IPS-18c (cell line): ENCODE measurements at regions not wholly inside any gene's neighbourhood (a gene's known extent, or its start where the extent isn't known, plus 50 kb on each side); places are given as distances from the start of the nearest gene placed in this dataset.

Experiments used
- H3K4me3 ChIP-seq: 2 replicates; pipeline ENCODE4 v1.7.0; 2013; ENCODE audit warnings: low read depth, mild to moderate bottlenecking, low read length, moderate library complexity; ENCODE audit not compliant: insufficient read depth
- H3K9me3 ChIP-seq: one replicate; pipeline ENCODE4 v1.6.1; 2013; ENCODE audit warnings: mild to moderate bottlenecking, low read length, moderate library complexity; ENCODE audit not compliant: control insufficient read depth, insufficient read depth

DNA sequence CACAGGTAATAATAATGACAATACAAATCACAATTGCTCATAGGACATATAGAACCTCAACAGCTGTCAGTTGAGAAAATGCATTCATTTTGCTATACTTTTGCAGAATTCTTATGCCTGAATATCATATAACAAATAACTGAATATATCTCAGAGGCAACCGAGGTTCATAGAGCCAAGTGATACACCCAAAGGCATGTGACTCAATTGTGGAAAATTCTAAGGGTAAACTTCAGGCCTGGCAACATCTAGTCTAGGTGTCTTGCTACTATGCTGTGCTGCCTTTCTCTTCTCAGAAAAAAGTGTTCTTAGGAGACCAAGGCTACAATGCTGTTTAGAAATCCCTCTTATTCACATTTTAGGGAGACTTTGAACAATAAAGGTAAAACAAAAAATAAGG lies 270.7 kb downstream of the BAMBI start:
- H3K4me3 ChIP-seq: no peak overlapping the region
- no peaks in the 10 kb centered on the region for H3K9me3 ChIP-seq

DNA sequence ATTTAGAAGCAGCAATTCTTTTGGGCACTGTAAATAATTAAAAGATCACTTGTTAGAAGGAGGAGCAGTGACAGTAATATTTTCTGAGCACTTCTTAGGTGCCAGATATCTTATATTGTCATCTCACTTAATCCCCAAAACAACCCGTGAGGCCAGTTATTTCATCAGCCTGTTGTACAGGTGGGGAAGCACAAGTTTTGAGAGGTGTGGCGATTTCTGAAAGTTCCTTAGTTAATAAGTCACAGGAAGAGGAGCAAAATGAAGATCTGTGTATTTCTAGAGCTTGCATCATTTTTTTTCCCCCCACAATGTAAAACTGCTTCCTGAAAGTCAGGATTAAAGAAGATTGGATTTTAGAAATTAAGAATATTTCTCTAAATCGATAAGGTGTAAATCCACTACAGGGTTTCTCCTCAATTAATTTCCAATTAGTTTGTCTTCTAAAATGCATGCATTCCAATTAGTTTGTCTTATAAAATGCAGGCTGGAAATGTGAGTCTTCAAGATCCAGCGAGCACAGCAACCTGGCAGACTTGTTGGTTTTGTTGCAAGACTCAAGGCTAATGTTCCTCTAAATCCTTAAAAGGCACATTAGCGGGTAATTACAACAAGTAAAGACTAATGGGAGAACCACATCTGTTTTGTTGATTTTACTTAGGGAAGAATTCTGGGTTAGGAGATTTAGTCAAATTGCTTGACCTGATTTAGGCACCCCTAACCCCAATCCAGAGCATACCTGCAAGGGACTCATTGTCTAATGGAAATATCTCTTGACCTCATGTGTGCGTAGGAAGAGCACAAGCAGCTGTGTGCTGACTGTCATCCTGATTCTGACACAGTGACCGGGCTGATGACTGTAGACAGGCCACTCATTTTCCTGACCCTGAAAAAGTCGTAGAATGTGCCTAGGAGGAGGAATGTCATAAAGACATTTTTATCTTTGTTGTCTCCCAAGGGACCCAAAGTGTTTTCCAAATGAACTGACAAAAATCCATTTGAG lies 272.0 kb downstream of the BAMBI start:
- Histone ChIP-seq H3K4me3 (no peak overlapping the region), H3K9me3 (no peaks in the 10 kb centered on the region)

DNA sequence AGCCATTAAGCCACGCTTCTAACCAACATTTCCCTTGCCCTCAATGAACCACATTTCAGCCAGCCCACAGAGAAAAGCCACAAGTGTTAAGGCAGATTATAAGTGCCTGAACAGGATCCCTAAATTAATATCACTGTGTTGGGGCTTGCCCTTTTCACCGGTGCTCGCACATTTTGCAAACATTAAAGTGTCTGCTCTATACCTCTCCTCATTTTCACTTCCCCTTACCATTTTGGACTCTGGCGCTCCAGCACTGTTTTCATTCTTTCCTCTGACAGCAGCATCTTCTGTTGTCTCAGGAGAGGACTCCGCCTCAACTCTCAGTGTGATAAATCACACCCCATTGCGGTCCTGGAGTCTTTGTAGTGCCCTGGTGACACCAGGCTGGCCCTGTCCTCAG lies 274.2 kb downstream of the BAMBI start:
- H3K9me3 ChIP-seq: no peaks in the 10 kb centered on the region
- no peak overlapping the region for H3K4me3 ChIP-seq

DNA sequence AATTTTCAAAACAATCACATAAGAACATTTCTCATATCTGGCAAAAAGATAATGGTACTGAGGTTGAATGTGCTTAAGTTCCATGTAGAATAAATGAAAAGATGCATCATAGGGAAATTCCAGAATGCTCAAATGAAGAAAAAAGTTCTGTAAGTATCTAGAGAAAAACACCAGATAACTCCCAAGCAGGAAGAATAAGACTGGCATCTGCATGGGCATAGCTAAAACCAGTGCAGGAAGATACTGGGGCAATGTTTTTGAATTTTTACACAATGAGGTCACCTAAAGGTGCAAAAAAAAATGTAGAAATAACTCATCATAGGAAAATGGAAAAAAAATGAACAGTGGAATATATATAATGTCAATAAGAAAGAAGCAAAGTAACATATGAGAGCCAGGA lies 275.2 kb downstream of the BAMBI start:
- Histone ChIP-seq H3K9me3 (no peaks in the 10 kb centered on the region), H3K4me3 (no peak overlapping the region)

DNA sequence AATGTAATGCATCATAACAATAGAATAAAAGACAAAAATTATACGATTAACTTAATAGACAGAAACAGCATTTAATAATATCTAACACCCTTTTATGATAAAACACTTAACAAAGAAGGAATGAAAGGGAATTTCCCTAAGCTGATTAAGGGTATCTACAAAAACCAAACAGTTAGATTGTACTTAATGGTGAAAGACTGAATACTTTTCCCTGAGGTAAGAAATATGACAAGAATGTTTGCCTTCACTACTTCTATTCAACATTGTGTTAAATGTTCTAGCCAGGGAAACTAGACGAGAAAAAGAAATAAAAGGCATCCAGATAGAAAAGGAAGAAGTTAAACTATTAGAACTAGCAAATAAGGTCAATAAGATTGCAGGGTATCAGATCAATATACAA lies 276.9 kb downstream of the BAMBI start:
- Histone ChIP-seq H3K9me3 (no peaks in the 10 kb centered on the region), H3K4me3 (no peak overlapping the region)

DNA sequence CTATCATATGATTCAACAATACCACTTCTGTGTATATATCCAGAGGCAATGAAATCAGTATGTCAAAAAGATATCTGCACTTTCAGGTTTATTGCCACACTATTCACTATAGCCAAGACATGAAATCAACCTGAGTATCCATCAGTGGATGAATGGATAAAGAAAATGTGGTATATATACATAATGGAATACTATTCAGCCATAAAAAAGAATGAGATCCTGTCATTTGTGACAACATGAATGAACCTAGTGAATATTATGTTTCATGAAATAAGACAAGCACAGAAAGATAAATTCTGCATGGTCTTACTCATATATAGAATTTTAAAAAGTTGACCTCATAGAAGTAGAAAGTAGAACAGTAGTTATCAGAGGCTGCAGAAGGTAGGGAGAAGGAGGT lies 281.1 kb downstream of the BAMBI start:
- Histone ChIP-seq H3K9me3 (no peaks in the 10 kb centered on the region), H3K4me3 (no peak overlapping the region)

DNA sequence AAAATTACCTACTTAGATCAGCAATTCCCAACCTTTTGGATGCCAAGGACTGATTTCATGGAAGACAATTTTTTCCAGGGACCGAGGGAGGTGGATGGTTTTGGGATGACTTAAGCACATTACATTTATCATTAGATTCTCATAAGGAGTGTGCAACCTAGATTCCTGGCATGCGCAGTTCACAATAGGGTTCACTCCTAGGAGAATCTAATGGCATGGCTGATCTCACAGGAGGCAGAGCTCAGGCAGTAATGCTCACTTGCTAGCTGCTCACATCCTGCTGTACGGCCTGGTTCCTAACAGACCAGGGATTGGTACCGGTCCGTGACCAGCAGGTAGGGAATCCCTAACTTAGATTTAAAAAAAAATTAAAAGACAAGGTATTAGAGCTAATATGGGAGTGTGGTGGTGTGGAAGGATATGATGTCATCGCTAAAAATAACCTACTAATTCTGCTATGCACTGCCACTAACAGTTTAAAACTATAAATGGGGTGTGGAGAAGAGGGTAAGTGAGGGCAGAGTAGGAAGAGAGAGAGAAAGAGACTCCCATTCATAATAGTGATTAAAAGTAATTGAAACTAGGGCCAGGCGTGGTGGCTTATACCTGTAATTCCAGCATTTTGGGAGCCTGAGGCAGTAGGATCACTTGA lies 282.7 kb downstream of the BAMBI start:
- no peak overlapping the region for H3K4me3 ChIP-seq
- no peaks in the 10 kb centered on the region for H3K9me3 ChIP-seq

DNA sequence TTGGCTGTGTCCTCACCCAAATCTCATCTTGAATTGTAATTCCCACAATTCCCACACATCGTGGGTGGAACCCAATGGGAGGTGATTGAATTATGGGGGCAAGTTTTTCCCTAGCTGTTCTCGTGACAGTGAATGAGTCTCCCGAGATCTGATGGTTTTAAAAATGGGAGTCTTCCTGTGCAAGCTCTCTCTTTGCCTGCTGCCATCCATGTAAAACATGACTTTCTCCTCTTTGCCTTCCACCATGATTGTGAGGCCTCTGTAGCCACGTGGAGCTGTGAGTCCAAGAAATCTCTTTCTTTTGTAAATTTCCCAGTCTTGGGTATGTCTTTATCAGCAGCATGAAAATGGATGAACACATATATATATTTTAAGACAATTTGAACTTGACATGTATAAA lies 285.4 kb downstream of the BAMBI start:
- H3K9me3 ChIP-seq: no peaks in the 10 kb centered on the region
- H3K4me3 ChIP-seq: no peak overlapping the region

DNA sequence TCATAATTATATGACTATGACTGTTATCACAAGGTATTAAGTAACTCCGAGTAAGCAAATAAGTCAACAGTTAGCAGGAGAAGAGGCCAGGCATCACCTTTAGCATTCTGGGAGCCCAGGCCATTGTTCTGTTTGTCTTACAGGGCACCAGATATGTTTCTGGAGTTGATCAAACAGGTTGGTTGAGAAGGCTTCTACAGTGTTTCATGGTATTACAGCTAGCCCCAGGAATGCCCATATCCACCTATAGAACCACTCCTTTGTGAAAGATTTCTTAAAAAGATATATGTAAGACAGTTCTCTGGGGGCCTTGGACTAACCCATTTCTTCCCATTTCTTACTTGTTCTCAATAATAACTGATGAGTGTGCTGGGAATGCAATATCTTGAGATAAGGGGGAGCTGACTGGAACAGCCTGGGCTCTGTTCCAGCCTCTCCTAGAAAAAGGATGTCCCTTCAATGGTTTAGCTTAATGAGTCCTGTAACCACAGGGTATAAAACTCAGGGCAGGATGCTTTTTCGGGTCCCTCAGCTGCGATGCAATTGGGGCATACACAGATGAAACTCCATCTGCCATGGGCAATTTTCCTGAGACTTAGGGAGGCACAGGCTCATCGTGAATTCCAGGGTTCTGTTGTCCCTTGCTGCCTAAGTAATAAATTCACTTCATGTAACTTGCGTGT lies 286.4 kb downstream of the BAMBI start:
- H3K4me3 ChIP-seq: no peak overlapping the region
- no peaks in the 10 kb centered on the region for H3K9me3 ChIP-seq

DNA sequence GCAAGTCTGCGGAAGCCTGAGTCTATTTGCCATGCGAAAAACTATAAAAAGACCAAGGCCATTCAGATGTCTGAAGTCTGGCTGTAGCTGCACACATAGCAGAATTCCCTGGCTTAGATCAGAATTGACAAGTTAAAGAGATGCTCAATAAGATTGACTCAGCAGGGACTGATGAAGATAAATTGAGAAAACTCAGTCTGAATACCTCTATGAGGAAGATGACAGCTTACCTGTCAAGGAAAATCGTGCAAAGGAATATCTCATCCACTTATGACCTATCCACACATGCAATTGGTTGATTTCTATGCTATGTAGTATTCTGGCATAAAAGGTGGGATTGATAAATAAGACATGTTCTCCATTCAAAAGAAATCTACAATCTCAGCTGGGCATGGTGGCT lies 288.6 kb downstream of the BAMBI start:
- H3K4me3 ChIP-seq: no peak overlapping the region
- H3K9me3 ChIP-seq: no peaks in the 10 kb centered on the region

DNA sequence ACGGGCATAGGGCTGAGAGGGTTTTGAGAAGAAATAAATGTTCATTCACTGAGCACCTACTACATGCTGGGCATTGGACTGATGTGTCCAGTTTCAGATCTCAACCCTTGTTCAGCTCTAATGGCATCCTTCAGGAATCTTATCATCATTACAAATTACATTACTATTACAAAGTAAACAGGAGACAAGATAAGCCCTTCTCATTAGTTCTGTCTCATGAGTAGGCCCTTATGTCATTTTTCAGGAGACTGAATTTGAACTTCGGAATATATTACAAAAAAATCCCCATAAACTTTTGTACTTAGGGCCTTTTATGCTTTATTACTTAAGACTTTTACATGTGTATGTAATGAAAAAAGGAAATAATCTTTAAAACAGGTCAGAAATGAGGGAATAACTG lies 289.7 kb downstream of the BAMBI start:
- no peak overlapping the region for H3K4me3 ChIP-seq
- no peaks in the 10 kb centered on the region for H3K9me3 ChIP-seq

DNA sequence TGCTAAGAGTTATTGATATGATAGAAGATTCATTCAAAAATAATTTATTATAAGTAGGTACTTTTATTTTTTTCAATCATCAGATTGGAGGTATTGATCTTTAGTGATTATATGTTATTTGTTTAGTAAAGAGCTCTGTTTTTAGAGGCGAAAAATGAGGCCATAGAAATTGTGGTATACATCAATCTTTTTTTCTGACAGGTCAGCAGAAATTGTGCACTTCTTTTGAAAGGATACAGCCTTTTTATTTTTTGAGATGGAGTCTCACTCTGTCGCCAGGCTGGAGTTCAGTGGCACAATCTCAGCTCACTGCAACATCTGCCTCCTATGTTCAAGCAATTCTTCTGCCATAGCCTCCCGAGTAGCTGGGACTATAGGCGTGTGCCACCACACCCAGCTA lies 292.1 kb downstream of the BAMBI start:
- Histone ChIP-seq H3K9me3 (no peaks in the 10 kb centered on the region), H3K4me3 (no peak overlapping the region)

DNA sequence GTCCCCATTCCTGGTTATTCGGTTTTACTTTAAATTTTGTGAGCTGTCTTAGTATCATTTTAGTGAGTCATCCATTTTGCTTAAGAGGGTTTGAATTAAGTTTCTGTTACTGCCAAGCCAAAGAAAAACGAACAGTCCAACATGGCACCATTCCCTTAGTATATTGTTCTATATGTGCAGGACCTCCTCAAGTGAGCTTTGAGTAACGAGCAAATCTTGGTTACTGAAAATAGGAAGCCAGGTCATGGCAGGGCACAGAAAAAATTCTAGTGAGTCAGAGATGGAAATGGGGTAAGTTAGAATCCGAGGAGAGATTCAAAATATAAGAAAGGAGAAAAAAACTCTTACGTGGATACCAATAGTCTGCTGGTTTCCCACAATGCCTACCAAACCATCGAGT lies 292.9 kb downstream of the BAMBI start:
- H3K4me3 ChIP-seq: no peak overlapping the region

DNA sequence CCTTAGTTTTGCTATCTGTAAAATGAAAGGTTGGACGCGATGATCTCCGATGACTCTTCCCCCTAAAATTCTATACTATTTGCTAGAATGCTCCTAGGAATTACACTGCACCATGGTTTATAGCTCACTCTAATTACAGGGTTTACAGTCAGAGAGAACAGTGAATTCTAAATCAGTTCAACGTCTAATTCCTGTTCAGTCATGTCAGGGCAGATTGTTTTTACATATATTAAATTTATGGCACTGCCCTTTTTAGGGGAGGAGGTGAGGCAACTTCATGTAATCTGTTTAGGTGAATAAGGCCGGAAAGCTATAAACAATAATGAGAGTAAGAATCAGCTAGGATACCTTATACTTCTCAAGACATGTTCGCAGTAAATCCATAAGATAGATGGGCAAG lies 293.9 kb downstream of the BAMBI start:
- no peaks in the 10 kb centered on the region for H3K9me3 ChIP-seq
- H3K4me3 ChIP-seq: no peak overlapping the region

More for the DNA sequence above, 292.9 kb downstream of the BAMBI start:
- no peaks in the 10 kb centered on the region for H3K9me3 ChIP-seq

DNA sequence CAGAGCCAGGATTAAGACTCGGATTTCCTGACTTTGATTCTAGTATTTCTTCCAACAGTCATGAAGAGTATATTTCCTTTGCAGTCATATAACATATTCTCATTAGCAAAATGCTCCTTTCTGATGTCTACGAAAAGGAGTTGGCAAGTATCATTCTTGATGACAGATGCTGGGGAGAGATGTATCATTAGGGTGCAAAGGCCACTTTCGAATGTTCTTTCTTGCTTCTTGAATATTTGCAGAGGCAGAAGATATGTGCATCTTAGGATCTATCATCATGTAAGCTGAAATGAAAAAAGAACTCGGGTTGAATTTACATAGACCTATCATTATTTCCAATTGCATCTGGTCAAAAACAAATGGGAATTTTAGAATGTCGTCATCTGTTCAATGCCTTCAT lies 294.4 kb downstream of the BAMBI start:
- H3K4me3 ChIP-seq: no peak overlapping the region
- no peaks in the 10 kb centered on the region for H3K9me3 ChIP-seq

DNA sequence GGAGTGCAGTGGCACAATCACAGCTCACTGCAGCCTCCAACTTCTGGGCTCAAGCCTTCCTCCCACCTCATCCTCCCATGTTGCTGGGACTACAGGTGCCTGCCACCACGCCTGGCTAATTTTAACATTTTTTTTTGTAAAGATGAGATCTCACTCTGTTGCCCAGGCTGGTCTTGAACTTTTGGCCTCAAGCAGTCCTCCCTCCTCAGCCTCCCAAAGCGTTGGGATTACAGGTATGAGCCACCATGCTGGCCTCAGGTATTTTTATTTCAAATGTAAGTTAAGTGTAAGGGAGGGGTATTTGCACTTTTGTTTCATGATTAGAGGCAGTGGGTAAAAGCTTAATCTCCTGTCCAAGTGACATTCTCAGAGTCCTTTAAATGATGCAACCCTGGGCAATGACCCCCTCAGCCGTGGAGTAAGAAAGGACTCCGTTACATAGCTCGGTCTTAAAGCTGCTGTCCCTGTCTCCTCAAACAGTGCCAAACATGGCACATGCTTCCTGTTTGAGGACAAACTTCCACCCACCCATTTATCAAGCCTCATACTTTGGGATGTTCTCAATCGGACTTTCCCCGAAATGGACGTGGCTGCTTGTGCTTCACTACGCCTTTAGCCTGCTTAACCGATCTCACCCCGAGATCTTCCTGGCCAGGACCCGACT lies 296.1 kb downstream of the BAMBI start:
- H3K4me3 ChIP-seq: no peak overlapping the region

DNA sequence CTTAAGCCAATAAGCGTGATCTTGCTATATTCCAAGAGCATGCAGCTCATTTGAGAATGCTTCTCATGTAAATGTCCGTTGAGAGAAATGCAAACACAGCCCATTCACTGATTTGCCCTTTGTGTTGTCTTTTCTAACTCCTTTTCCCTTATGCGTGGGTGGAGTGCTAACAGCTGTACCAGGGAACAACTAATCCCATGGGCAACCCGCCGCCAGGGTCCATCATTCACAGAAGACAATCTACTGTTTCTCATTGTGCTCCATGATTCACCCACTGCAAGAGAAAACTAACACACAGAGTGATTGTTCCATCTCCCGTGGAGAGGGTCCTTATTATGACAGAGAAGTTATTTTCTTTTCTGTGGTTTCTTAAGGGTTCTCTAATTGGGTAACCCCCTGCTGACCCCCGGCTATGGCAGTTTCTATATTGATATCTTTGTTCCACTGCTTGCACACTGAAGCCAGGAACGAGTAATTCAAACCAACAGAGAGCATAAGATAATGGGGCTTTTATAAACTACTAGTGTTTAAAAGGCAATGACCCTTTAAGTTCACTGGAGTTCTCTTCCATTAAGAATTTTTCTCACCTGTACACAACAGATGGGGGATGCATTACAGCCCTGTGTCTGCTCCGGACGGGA lies 298.7 kb downstream of the BAMBI start:
- no peak overlapping the region for H3K4me3 ChIP-seq
- no peaks in the 10 kb centered on the region for H3K9me3 ChIP-seq

More for the DNA sequence above, 296.1 kb downstream of the BAMBI start:
- H3K9me3 ChIP-seq: no peaks in the 10 kb centered on the region
